ENCODE measurements at regions not wholly inside any gene's neighbourhood (a gene's known extent, or its start where the extent isn't known, plus 50 kb on each side); places are given as distances from the start of the nearest gene placed in this dataset.

- no peak overlapping the region for H3K27ac ChIP-seq (ENCODE audit: low read depth, low read length)
- H3K4me3 ChIP-seq (ENCODE audit: low read length in 3 of 3): no peak overlapping the region
- peaks cover 0 to 3% (median 2%) of the 10 kb centered on the region in 3 donors for H3K9me3 ChIP-seq (ENCODE audit: control insufficient read depth in 3 of 3, low read length in 3 of 3)
- H3K27me3 ChIP-seq (ENCODE audit: control insufficient read depth in 3 of 3, insufficient read depth in 3 of 3, low read length in 3 of 3): no peaks in the 10 kb centered on the region
- no peak overlapping the region for H3K9ac ChIP-seq (ENCODE audit: low read depth in 1 of 3, low read length in 3 of 3)
- H3K4me1 ChIP-seq (ENCODE audit: control insufficient read depth in 3 of 3, insufficient read depth in 3 of 3, low read length in 3 of 3): no peaks in the 10 kb centered on the region
- no peaks in the 10 kb centered on the region for H3K36me3 ChIP-seq (ENCODE audit: control insufficient read depth in 3 of 3, insufficient read depth in 3 of 3, low read length in 3 of 3)
Measured at GRCh38 chr3:145370870-145371269, 790.1 kb downstream of the PLOD2 start.

- Histone ChIP-seq H3K27me3 (ENCODE audit: control insufficient read depth in 3 of 3, insufficient read depth in 3 of 3, low read length in 3 of 3) (no peaks in the 10 kb centered on the region), H3K27ac (ENCODE audit: low read depth, low read length) (no peak overlapping the region), H3K9ac (ENCODE audit: low read depth in 1 of 3, low read length in 3 of 3) (no peak overlapping the region), H3K4me3 (ENCODE audit: low read length in 3 of 3) (no peak overlapping the region), H3K36me3 (ENCODE audit: control insufficient read depth in 3 of 3, insufficient read depth in 3 of 3, low read length in 3 of 3) (no peaks in the 10 kb centered on the region), H3K4me1 (ENCODE audit: control insufficient read depth in 3 of 3, insufficient read depth in 3 of 3, low read length in 3 of 3) (no peaks in the 10 kb centered on the region), H3K9me3 (ENCODE audit: control insufficient read depth in 3 of 3, low read length in 3 of 3) (peaks cover 0 to 3% (median 2%) of the 10 kb centered on the region in 3 donors)
Measured at GRCh38 chr3:145377301-145377700, 783.7 kb downstream of the PLOD2 start.

GRCh38 chr3:145383416-145383815, 777.6 kb downstream of the PLOD2 start:
- no peaks in the 10 kb centered on the region for H3K27me3 ChIP-seq (ENCODE audit: control insufficient read depth in 3 of 3, insufficient read depth in 3 of 3, low read length in 3 of 3)
- no peaks in the 10 kb centered on the region for H3K36me3 ChIP-seq (ENCODE audit: control insufficient read depth in 3 of 3, insufficient read depth in 3 of 3, low read length in 3 of 3)
- H3K4me3 ChIP-seq (ENCODE audit: low read length in 3 of 3): no peak overlapping the region

GRCh38 chr3:145384307-145384706, 776.7 kb downstream of the PLOD2 start:
- Histone ChIP-seq H3K9me3 (ENCODE audit: control insufficient read depth in 3 of 3, low read length in 3 of 3) (no peaks in the 10 kb centered on the region), H3K27me3 (ENCODE audit: control insufficient read depth in 3 of 3, insufficient read depth in 3 of 3, low read length in 3 of 3) (no peaks in the 10 kb centered on the region), H3K27ac (ENCODE audit: low read depth, low read length) (no peak overlapping the region), H3K4me1 (ENCODE audit: control insufficient read depth in 3 of 3, insufficient read depth in 3 of 3, low read length in 3 of 3) (no peaks in the 10 kb centered on the region), H3K4me3 (ENCODE audit: low read length in 3 of 3) (no peak overlapping the region), H3K36me3 (ENCODE audit: control insufficient read depth in 3 of 3, insufficient read depth in 3 of 3, low read length in 3 of 3) (no peaks in the 10 kb centered on the region), H3K9ac (ENCODE audit: low read depth in 1 of 3, low read length in 3 of 3) (no peak overlapping the region)

More at GRCh38 chr3:145383416-145383815, 777.6 kb downstream of the PLOD2 start:
- Histone ChIP-seq H3K4me1 (ENCODE audit: control insufficient read depth in 3 of 3, insufficient read depth in 3 of 3, low read length in 3 of 3) (no peaks in the 10 kb centered on the region), H3K9ac (ENCODE audit: low read depth in 1 of 3, low read length in 3 of 3) (no peak overlapping the region), H3K27ac (ENCODE audit: low read depth, low read length) (no peak overlapping the region), H3K9me3 (ENCODE audit: control insufficient read depth in 3 of 3, low read length in 3 of 3) (no peaks in the 10 kb centered on the region)

GRCh38 chr3:145387211-145387610, 773.8 kb downstream of the PLOD2 start:
- Histone ChIP-seq H3K9me3 (ENCODE audit: control insufficient read depth in 3 of 3, low read length in 3 of 3) (no peaks in the 10 kb centered on the region), H3K27ac (ENCODE audit: low read depth, low read length) (no peak overlapping the region), H3K4me1 (ENCODE audit: control insufficient read depth in 3 of 3, insufficient read depth in 3 of 3, low read length in 3 of 3) (no peaks in the 10 kb centered on the region), H3K27me3 (ENCODE audit: control insufficient read depth in 3 of 3, insufficient read depth in 3 of 3, low read length in 3 of 3) (no peaks in the 10 kb centered on the region), H3K36me3 (ENCODE audit: control insufficient read depth in 3 of 3, insufficient read depth in 3 of 3, low read length in 3 of 3) (no peaks in the 10 kb centered on the region), H3K4me3 (ENCODE audit: low read length in 3 of 3) (no peak overlapping the region), H3K9ac (ENCODE audit: low read depth in 1 of 3, low read length in 3 of 3) (no peak overlapping the region)

GRCh38 chr3:145395421-145395820, 765.6 kb downstream of the PLOD2 start:
- no peak overlapping the region for H3K27ac ChIP-seq (ENCODE audit: low read depth, low read length)
- H3K27me3 ChIP-seq (ENCODE audit: control insufficient read depth in 3 of 3, insufficient read depth in 3 of 3, low read length in 3 of 3): no peaks in the 10 kb centered on the region
- no peaks in the 10 kb centered on the region for H3K36me3 ChIP-seq (ENCODE audit: control insufficient read depth in 3 of 3, insufficient read depth in 3 of 3, low read length in 3 of 3)
- H3K4me3 ChIP-seq (ENCODE audit: low read length in 3 of 3): no peak overlapping the region
- H3K9me3 ChIP-seq (ENCODE audit: control insufficient read depth in 3 of 3, low read length in 3 of 3): no peaks in the 10 kb centered on the region
- no peak overlapping the region for H3K9ac ChIP-seq (ENCODE audit: low read depth in 1 of 3, low read length in 3 of 3)
- H3K4me1 ChIP-seq (ENCODE audit: control insufficient read depth in 3 of 3, insufficient read depth in 3 of 3, low read length in 3 of 3): no peaks in the 10 kb centered on the region

- Histone ChIP-seq H3K9ac (ENCODE audit: low read depth in 1 of 3, low read length in 3 of 3) (no peak overlapping the region), H3K4me3 (ENCODE audit: low read length in 3 of 3) (no peak overlapping the region), H3K27ac (ENCODE audit: low read depth, low read length) (no peak overlapping the region), H3K9me3 (ENCODE audit: control insufficient read depth in 3 of 3, low read length in 3 of 3) (peaks cover 0 to 4% (median 0%) of the 10 kb centered on the region in 3 donors), H3K4me1 (ENCODE audit: control insufficient read depth in 3 of 3, insufficient read depth in 3 of 3, low read length in 3 of 3) (no peaks in the 10 kb centered on the region), H3K36me3 (ENCODE audit: control insufficient read depth in 3 of 3, insufficient read depth in 3 of 3, low read length in 3 of 3) (no peaks in the 10 kb centered on the region), H3K27me3 (ENCODE audit: control insufficient read depth in 3 of 3, insufficient read depth in 3 of 3, low read length in 3 of 3) (no peaks in the 10 kb centered on the region)
Measured at GRCh38 chr3:145411605-145412004, 749.4 kb downstream of the PLOD2 start.

GRCh38 chr3:145417678-145418077, 743.3 kb downstream of the PLOD2 start:
- H3K27ac ChIP-seq (ENCODE audit: low read depth, low read length): no peak overlapping the region
- H3K9me3 ChIP-seq (ENCODE audit: control insufficient read depth in 3 of 3, low read length in 3 of 3): peaks cover 0 to 4% (median 0%) of the 10 kb centered on the region in 3 donors
- H3K4me1 ChIP-seq (ENCODE audit: control insufficient read depth in 3 of 3, insufficient read depth in 3 of 3, low read length in 3 of 3): no peaks in the 10 kb centered on the region
- no peak overlapping the region for H3K9ac ChIP-seq (ENCODE audit: low read depth in 1 of 3, low read length in 3 of 3)
- H3K36me3 ChIP-seq (ENCODE audit: control insufficient read depth in 3 of 3, insufficient read depth in 3 of 3, low read length in 3 of 3): no peaks in the 10 kb centered on the region
- no peaks in the 10 kb centered on the region for H3K27me3 ChIP-seq (ENCODE audit: control insufficient read depth in 3 of 3, insufficient read depth in 3 of 3, low read length in 3 of 3)
- no peak overlapping the region for H3K4me3 ChIP-seq (ENCODE audit: low read length in 3 of 3)

- Histone ChIP-seq H3K27ac (ENCODE audit: low read depth, low read length) (no peak overlapping the region), H3K27me3 (ENCODE audit: control insufficient read depth in 3 of 3, insufficient read depth in 3 of 3, low read length in 3 of 3) (no peaks in the 10 kb centered on the region), H3K9ac (ENCODE audit: low read depth in 1 of 3, low read length in 3 of 3) (no peak overlapping the region), H3K9me3 (ENCODE audit: control insufficient read depth in 3 of 3, low read length in 3 of 3) (no peaks in the 10 kb centered on the region), H3K4me1 (ENCODE audit: control insufficient read depth in 3 of 3, insufficient read depth in 3 of 3, low read length in 3 of 3) (no peaks in the 10 kb centered on the region), H3K4me3 (ENCODE audit: low read length in 3 of 3) (no peak overlapping the region), H3K36me3 (ENCODE audit: control insufficient read depth in 3 of 3, insufficient read depth in 3 of 3, low read length in 3 of 3) (no peaks in the 10 kb centered on the region)
Measured at GRCh38 chr3:145422556-145422955, 738.4 kb downstream of the PLOD2 start.

- no peaks in the 10 kb centered on the region for H3K9me3 ChIP-seq (ENCODE audit: control insufficient read depth in 3 of 3, low read length in 3 of 3)
- no peak overlapping the region for H3K4me3 ChIP-seq (ENCODE audit: low read length in 3 of 3)
- no peaks in the 10 kb centered on the region for H3K4me1 ChIP-seq (ENCODE audit: control insufficient read depth in 3 of 3, insufficient read depth in 3 of 3, low read length in 3 of 3)
- no peaks in the 10 kb centered on the region for H3K27me3 ChIP-seq (ENCODE audit: control insufficient read depth in 3 of 3, insufficient read depth in 3 of 3, low read length in 3 of 3)
- H3K36me3 ChIP-seq (ENCODE audit: control insufficient read depth in 3 of 3, insufficient read depth in 3 of 3, low read length in 3 of 3): no peaks in the 10 kb centered on the region
- no peak overlapping the region for H3K9ac ChIP-seq (ENCODE audit: low read depth in 1 of 3, low read length in 3 of 3)
- no peak overlapping the region for H3K27ac ChIP-seq (ENCODE audit: low read depth, low read length)
Measured at GRCh38 chr3:145427355-145427754, 733.6 kb downstream of the PLOD2 start.

GRCh38 chr3:145429546-145429945, 731.4 kb downstream of the PLOD2 start:
- H3K27ac ChIP-seq (ENCODE audit: low read depth, low read length): no peak overlapping the region
- H3K9ac ChIP-seq (ENCODE audit: low read depth in 1 of 3, low read length in 3 of 3): no peak overlapping the region
- H3K27me3 ChIP-seq (ENCODE audit: control insufficient read depth in 3 of 3, insufficient read depth in 3 of 3, low read length in 3 of 3): no peaks in the 10 kb centered on the region
- no peaks in the 10 kb centered on the region for H3K36me3 ChIP-seq (ENCODE audit: control insufficient read depth in 3 of 3, insufficient read depth in 3 of 3, low read length in 3 of 3)
- H3K4me3 ChIP-seq (ENCODE audit: low read length in 3 of 3): no peak overlapping the region
- H3K4me1 ChIP-seq (ENCODE audit: control insufficient read depth in 3 of 3, insufficient read depth in 3 of 3, low read length in 3 of 3): no peaks in the 10 kb centered on the region
- no peaks in the 10 kb centered on the region for H3K9me3 ChIP-seq (ENCODE audit: control insufficient read depth in 3 of 3, low read length in 3 of 3)
